Skeletal muscle tissue (tissue), 3 donors: ENCODE measurements at regions not wholly inside any gene's neighbourhood (a gene's known extent, or its start where the extent isn't known, plus 50 kb on each side); places are given as distances from the start of the nearest gene placed in this dataset.
"Not testable (repeated sequence)": the region's sequence is repeated elsewhere in the genome, so short reads cannot be mapped to it uniquely, and the experiment has no call there.

Experiments used
- H3K27ac ChIP-seq: one replicate; pipeline ENCODE4 v1.7.0; 2013; ENCODE audit warnings: mild to moderate bottlenecking, low read depth, low read length, inconsistent platforms
- H3K27me3 ChIP-seq, 3 donors: one replicate each; pipeline ENCODE4 v1.7.0; 2013; ENCODE audit warnings: low read length in 3 of 3; ENCODE audit not compliant: control insufficient read depth in 3 of 3, insufficient read depth in 3 of 3
- H3K36me3 ChIP-seq, 3 donors: one replicate each; pipeline ENCODE4 v1.7.0; 2013; ENCODE audit warnings: low read length in 3 of 3; ENCODE audit not compliant: control insufficient read depth in 3 of 3, insufficient read depth in 3 of 3
- H3K4me1 ChIP-seq, 3 donors: one replicate each; pipeline ENCODE4 v1.7.0; 2013; ENCODE audit warnings: low read length in 3 of 3, mild to moderate bottlenecking in 3 of 3; ENCODE audit not compliant: control insufficient read depth in 3 of 3, insufficient read depth in 3 of 3
- H3K4me3 ChIP-seq, 3 donors: one replicate each; pipeline ENCODE4 v1.7.0; 2013; ENCODE audit warnings: low read length in 3 of 3
- H3K9ac ChIP-seq, 3 donors: one replicate each; pipeline ENCODE4 v1.7.0; 2013; ENCODE audit warnings: low read length in 3 of 3, mild to moderate bottlenecking in 3 of 3, moderate library complexity in 2 of 3, low read depth in 1 of 3
- H3K9me3 ChIP-seq, 3 donors: one replicate each; pipeline ENCODE4 v1.7.0; 2013; ENCODE audit warnings: low read length in 3 of 3; ENCODE audit not compliant: control insufficient read depth in 3 of 3
- donor health status: Osteomylitis.

DNA sequence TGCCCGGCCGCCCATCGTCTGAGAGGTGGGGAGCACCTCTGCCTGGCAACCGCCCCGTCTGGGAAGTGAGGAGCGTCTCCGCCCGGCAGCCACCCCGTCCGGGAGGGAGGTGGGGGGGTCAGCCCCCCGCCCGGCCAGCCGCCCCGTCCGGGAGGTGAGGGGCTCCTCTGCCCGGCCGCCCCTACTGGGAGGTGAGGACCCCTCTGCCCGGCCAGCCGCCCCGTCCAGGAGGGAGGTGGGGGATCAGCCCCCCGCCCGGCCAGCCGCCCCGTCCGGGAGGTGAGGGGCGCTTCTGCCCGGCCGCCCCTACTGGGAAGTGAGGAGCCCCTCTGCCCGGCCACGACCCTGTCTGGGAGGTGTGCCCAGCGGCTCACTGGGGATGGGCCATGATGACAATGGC lies 80.5 kb upstream of the FAM110C start:
- not testable (repeated sequence) for H3K4me3 ChIP-seq, H3K4me1 ChIP-seq, H3K9me3 ChIP-seq, H3K36me3 ChIP-seq, H3K27ac ChIP-seq, H3K27me3 ChIP-seq, H3K9ac ChIP-seq

DNA sequence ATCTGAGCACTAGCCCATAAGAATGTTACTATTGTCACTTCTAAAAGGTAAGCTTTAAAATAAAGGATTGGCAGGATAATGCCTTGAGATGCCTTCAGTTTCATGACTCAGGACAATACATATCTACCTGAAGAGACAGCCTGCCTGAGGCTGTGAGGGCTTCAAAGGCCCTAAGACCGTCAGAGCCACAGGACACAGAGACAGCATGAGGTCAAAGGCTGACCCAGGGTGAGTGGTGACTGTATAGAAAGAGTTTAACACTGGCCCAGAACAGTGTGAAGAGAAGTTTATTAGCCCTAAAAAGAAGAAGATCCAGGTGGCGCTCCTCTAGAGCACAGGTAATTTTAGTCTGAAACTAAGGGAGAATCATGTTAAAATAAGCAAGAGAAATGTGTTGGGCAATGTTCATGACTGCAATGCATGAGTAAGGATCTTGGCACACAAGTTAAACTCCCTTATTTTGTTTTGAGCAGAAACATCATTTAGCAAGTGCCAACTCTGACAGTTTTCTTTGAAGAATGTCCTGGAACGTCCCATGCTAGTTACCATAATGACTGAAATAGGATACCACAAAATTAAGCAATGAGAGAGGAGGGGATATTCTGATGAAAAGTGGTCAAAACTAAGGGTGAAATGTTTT lies 78.1 kb upstream of the FAM110C start:
- no peak overlapping the region for H3K27ac ChIP-seq

DNA sequence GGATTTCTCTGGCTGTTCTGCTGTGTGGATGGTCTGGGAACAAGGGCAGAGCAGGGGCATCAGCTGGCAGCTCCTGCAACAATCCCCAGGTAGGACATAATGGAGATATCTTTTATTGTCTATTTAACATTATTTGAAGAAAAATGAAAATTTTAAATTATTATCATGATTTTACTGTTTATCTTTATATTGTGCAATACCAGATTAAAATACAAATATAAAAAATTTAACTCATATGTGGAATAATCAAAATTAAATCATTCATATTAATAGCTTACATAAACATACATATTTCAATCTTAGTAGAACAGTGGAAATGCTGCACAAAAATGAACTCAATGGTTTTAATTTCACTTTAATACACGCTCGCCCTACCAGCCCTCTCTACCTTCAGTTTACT lies 70.6 kb upstream of the FAM110C start:
- Histone ChIP-seq H3K4me3 (no peak overlapping the region), H3K9me3 (no peaks in the 10 kb centered on the region), H3K36me3 (no peaks in the 10 kb centered on the region), H3K27ac (no peak overlapping the region), H3K9ac (no peak overlapping the region), H3K27me3 (peaks cover 0 to 8% (median 0%) of the 10 kb centered on the region in 3 donors), H3K4me1 (no peaks in the 10 kb centered on the region)

More for the DNA sequence above, 78.1 kb upstream of the FAM110C start:
- Histone ChIP-seq H3K4me1 (no peaks in the 10 kb centered on the region), H3K9ac (no peak overlapping the region), H3K9me3 (no peaks in the 10 kb centered on the region), H3K27me3 (no peaks in the 10 kb centered on the region), H3K36me3 (no peaks in the 10 kb centered on the region), H3K4me3 (no peak overlapping the region)

DNA sequence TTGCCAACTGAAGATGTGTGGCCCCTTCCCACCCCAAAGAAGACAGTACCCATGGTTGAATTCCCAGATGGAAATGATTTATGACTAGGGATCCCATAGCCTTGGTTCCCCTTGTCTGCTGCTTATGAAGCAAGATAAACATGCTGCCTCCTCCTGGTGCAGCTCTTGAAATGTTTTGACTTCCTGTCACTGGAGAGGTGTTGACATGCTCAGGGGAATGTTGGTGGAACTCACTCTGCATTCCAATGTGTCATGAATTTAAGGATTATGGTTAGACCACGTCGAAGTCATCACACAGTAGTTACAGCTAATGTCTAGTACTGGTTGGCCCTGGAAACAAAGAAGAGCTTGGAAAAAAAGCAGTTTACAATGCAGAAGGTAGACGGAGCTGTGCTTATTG lies 69.0 kb upstream of the FAM110C start:
- Histone ChIP-seq H3K36me3 (no peaks in the 10 kb centered on the region), H3K27ac (no peak overlapping the region), H3K9me3 (no peaks in the 10 kb centered on the region), H3K4me3 (no peak overlapping the region), H3K27me3 (peaks cover 0 to 8% (median 0%) of the 10 kb centered on the region in 3 donors), H3K4me1 (no peaks in the 10 kb centered on the region), H3K9ac (no peak overlapping the region)

DNA sequence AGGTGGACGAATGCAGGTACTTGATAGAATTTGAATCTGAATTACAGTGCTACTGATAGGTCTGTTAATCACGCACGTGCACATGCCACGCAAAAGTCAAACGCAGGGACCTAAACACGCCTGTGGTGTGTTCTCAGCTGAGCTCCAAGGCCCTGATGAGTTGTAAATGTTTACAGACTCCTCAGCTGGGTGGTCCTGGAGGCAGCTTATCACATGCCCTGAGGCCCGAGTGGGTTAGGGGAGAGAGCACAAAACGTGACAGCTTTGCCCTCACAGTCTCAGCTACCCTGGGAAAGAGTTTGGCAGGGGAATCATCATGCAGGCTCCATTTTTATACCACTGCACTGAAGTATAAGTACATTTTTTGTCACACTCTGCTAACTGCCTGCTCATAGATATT lies 68.3 kb upstream of the FAM110C start:
- Histone ChIP-seq H3K9me3 (no peaks in the 10 kb centered on the region), H3K27me3 (peaks cover 0 to 8% (median 0%) of the 10 kb centered on the region in 3 donors), H3K4me3 (no peak overlapping the region), H3K9ac (no peak overlapping the region), H3K36me3 (no peaks in the 10 kb centered on the region), H3K4me1 (no peaks in the 10 kb centered on the region), H3K27ac (no peak overlapping the region)

DNA sequence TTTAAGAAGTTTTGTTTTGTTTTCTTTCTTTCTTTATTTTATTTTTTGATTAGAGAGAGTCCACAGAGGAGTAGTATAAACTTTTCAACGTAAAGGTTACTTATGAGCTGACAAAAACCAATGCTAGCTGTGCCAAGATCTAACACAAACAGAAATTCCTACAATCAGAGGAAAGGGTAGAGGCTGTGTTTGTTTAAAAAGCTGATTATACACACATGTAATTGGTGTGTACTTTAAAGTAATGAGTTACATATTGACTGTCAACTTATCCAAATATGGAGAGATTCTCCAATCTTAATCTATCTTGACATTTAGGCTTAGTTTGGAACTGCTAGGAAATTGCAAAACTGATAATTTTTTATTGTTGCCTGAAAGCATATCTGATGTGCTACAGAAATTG lies 63.7 kb upstream of the FAM110C start:
- no peaks in the 10 kb centered on the region for H3K4me1 ChIP-seq
- H3K36me3 ChIP-seq, result no peaks in the 10 kb centered on the region
- H3K4me3 ChIP-seq, result no peak overlapping the region
- H3K9me3 ChIP-seq, result peaks cover 0 to 6% (median 2%) of the 10 kb centered on the region in 3 donors
- H3K9ac ChIP-seq, result no peak overlapping the region
- no peak overlapping the region for H3K27ac ChIP-seq
- H3K27me3 ChIP-seq, result peaks cover 0 to 8% (median 0%) of the 10 kb centered on the region in 3 donors

DNA sequence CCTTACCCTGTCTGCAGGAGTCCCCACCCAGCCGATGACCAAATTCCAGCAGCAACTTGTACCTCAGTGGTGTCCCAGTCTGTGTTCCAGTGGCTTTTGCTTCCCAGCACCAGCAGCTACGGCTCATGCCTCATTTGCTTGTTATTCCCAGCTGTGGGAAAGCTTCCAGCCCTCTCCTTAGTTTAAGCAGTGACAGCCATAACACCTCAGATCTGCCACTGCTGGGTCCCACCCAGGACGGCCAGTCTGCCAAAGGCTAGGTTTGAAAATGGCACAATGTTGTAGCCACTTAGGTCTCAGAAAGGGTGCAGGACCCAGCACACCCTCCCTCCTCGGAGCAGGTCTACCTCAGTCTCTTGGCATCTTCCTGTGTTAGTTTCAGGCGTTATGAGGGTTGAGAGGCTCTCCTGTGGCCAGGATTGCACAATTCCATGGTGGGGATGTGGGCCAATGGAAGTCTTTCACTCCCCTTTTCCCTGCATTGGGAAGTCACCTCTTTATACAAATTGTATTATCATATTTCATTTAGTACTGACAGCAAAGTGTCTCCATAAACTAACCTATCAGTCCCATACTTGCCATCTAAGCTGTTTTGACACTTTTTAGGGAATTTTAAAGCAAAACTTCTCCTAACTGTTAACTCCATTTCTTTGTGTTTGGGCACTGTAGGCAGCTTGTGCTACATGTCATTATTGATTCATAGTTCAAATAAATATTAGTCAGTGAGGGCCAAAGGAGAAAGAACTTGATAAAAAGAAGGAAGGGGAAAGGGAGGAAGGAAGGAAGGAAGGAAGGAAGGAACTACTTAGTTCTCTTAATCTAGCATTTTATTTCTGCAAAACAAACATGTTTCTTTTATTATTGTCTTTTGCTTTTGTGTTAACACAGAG lies 62.9 kb upstream of the FAM110C start:
- Histone ChIP-seq H3K9ac (no peak overlapping the region), H3K4me1 (no peaks in the 10 kb centered on the region), H3K36me3 (no peaks in the 10 kb centered on the region), H3K27ac (no peak overlapping the region), H3K4me3 (no peak overlapping the region), H3K9me3 (peaks cover 0 to 6% (median 2%) of the 10 kb centered on the region in 3 donors), H3K27me3 (peaks cover 0 to 5% (median 0%) of the 10 kb centered on the region in 3 donors)

DNA sequence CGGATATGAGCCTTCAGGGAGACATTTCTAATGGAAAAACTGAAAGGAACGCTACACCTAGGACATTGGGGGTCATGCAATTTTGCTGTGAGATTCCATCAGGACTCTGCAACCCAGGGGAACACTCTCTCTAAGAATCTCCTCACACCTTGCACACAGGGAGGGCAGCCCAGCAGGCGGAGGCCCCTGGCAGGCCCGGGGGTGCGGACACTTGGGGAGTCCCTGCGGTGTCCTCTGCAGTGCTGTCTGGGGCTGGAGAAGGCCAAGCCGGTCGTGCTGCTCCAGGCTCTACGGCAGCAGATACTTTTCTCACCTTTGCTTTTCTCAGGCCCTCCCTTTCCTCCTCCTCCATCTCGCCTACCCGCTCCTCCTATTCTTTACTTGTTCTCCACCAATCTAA lies 54.7 kb upstream of the FAM110C start:
- Histone ChIP-seq H3K36me3 (no peaks in the 10 kb centered on the region), H3K4me1 (no peaks in the 10 kb centered on the region)

More for the DNA sequence above, 54.7 kb upstream of the FAM110C start:
- Histone ChIP-seq H3K9ac (no peak overlapping the region), H3K27ac (no peak overlapping the region), H3K9me3 (no peaks in the 10 kb centered on the region), H3K27me3 (no peaks in the 10 kb centered on the region), H3K4me3 (no peak overlapping the region)
